ENCODE measurements at regions not wholly inside any gene's neighbourhood (a gene's known extent, or its start where the extent isn't known, plus 50 kb on each side); places are given as distances from the start of the nearest gene placed in this dataset.

- Mint-ChIP-seq H3K9me3 (ENCODE audit: low read depth) (no peaks in the 10 kb centered on the region), H3K4me1 (ENCODE audit: low read depth) (peaks cover 6% of the 10 kb centered on the region), H3K27me3 (no peaks in the 10 kb centered on the region), H3K4me3 (ENCODE audit: low read depth) (no peak overlapping the region), H3K36me3 (ENCODE audit: insufficient read depth) (no peaks in the 10 kb centered on the region), H3K27ac (no peak overlapping the region)
- DNase-seq (ENCODE audit: low spot score, unreplicated experiment): no peak
- no peak for TF ChIP-seq CTCF (IDR thresholded peaks at IDR 0.05; ENCODE audit: unreplicated experiment)
Observed at GRCh38 chr2:191526536-191526935, 151.4 kb upstream of the NABP1 start.

GRCh38 chr2:191526953-191527556, 150.9 kb upstream of the NABP1 start:
- Mint-ChIP-seq H3K27me3 (no peaks in the 10 kb centered on the region), H3K4me3 (ENCODE audit: low read depth) (no peak overlapping the region), H3K9me3 (ENCODE audit: low read depth) (no peaks in the 10 kb centered on the region), H3K27ac (no peak overlapping the region), H3K4me1 (ENCODE audit: low read depth) (peaks cover 6% of the 10 kb centered on the region), H3K36me3 (ENCODE audit: insufficient read depth) (no peaks in the 10 kb centered on the region)
- no peak for DNase-seq (ENCODE audit: low spot score, unreplicated experiment)
- no peak for TF ChIP-seq CTCF (IDR thresholded peaks at IDR 0.05; ENCODE audit: unreplicated experiment)

GRCh38 chr2:191530618-191531017, 147.3 kb upstream of the NABP1 start:
- H3K4me1 Mint-ChIP-seq (ENCODE audit: low read depth): no peaks in the 10 kb centered on the region
- H3K27ac Mint-ChIP-seq: no peak overlapping the region
- no peaks in the 10 kb centered on the region for H3K27me3 Mint-ChIP-seq
- no peaks in the 10 kb centered on the region for H3K36me3 Mint-ChIP-seq (ENCODE audit: insufficient read depth)
- DNase-seq (ENCODE audit: low spot score, unreplicated experiment): no peak
- no peak for TF ChIP-seq CTCF (IDR thresholded peaks at IDR 0.05; ENCODE audit: unreplicated experiment)
- no peaks in the 10 kb centered on the region for H3K9me3 Mint-ChIP-seq (ENCODE audit: low read depth)
- no peak overlapping the region for H3K4me3 Mint-ChIP-seq (ENCODE audit: low read depth)

GRCh38 chr2:191533693-191534180, 144.2 kb upstream of the NABP1 start:
- H3K4me1 Mint-ChIP-seq (ENCODE audit: low read depth): no peaks in the 10 kb centered on the region
- no peaks in the 10 kb centered on the region for H3K36me3 Mint-ChIP-seq (ENCODE audit: insufficient read depth)

GRCh38 chr2:191537921-191538320, 140.0 kb upstream of the NABP1 start:
- H3K36me3 Mint-ChIP-seq (ENCODE audit: insufficient read depth): no peaks in the 10 kb centered on the region

More at GRCh38 chr2:191533693-191534180, 144.2 kb upstream of the NABP1 start:
- Mint-ChIP-seq H3K27me3 (no peaks in the 10 kb centered on the region), H3K9me3 (ENCODE audit: low read depth) (no peaks in the 10 kb centered on the region), H3K4me3 (ENCODE audit: low read depth) (no peak overlapping the region), H3K27ac (no peak overlapping the region)
- DNase-seq (ENCODE audit: low spot score, unreplicated experiment): no peak
- TF ChIP-seq CTCF (IDR thresholded peaks at IDR 0.05; ENCODE audit: unreplicated experiment): no peak

More at GRCh38 chr2:191537921-191538320, 140.0 kb upstream of the NABP1 start:
- no peak for DNase-seq (ENCODE audit: low spot score, unreplicated experiment)
- H3K9me3 Mint-ChIP-seq (ENCODE audit: low read depth): no peaks in the 10 kb centered on the region
- H3K27ac Mint-ChIP-seq: no peak overlapping the region
- H3K27me3 Mint-ChIP-seq: no peaks in the 10 kb centered on the region
- TF ChIP-seq CTCF (IDR thresholded peaks at IDR 0.05; ENCODE audit: unreplicated experiment): no peak
- H3K4me1 Mint-ChIP-seq (ENCODE audit: low read depth): no peaks in the 10 kb centered on the region
- no peak overlapping the region for H3K4me3 Mint-ChIP-seq (ENCODE audit: low read depth)

All from progenitor cell of endocrine pancreas (in vitro differentiated cells).